HL-60 (cell line): ENCODE measurements at regions not wholly inside any gene's neighbourhood (a gene's known extent, or its start where the extent isn't known, plus 50 kb on each side); places are given as distances from the start of the nearest gene placed in this dataset.

Experiments used
- DNase-seq, 2 experiments: peaks; one replicate each; pipeline ENCODE4 v3.0.0-alpha.2; 2010 to 2020; ENCODE audit warnings: low read depth in 1 of 2, low spot score in 1 of 2
- H3K27ac ChIP-seq: fragments of 250-450 bp; sonication (Bioruptor Pico); replicated peaks from 2 replicates; pipeline ENCODE4 v1.5.1; 2020; ENCODE audit warnings: mild to moderate bottlenecking, moderate library complexity
- H3K27me3 ChIP-seq: fragments of 250-450 bp; sonication (Bioruptor Pico); 2 replicates; pipeline ENCODE4 v1.5.1; 2021; ENCODE audit warnings: mild to moderate bottlenecking, moderate library complexity; ENCODE audit not compliant: insufficient read depth, poor library complexity, severe bottlenecking
- H3K4me3 ChIP-seq: replicated peaks from 2 replicates; pipeline ENCODE4 v1.5.1; 2011; ENCODE audit warnings: mild to moderate bottlenecking, control low read depth, low read length; ENCODE audit not compliant: insufficient read depth
- CTCF ChIP-seq: IDR thresholded peaks from one replicate; pipeline ENCODE4 v1.5.1; 2011; ENCODE audit warnings: low read length, control low read depth, inconsistent platforms; ENCODE audit not compliant: insufficient read depth
- GABPA ChIP-seq: IDR thresholded peaks from 2 replicates; pipeline ENCODE4 v1.6.1; 2012; ENCODE audit warnings: low read depth
- POLR2AphosphoS5 ChIP-seq: IDR thresholded peaks from 2 replicates; pipeline ENCODE4 v1.6.1; 2012; ENCODE audit warnings: low read depth
- REST ChIP-seq: IDR thresholded peaks from 2 replicates; pipeline ENCODE4 v1.6.1; 2012; ENCODE audit warnings: low read depth; ENCODE audit not compliant: insufficient replicate concordance
- SPI1 ChIP-seq: IDR thresholded peaks from 2 replicates; pipeline ENCODE4 v1.6.1; 2012; ENCODE audit warnings: low read depth, mild to moderate bottlenecking, borderline replicate concordance

- H3K4me3 ChIP-seq: no peak overlapping the region
- TF ChIP-seq POLR2AphosphoS5: no peak
- TF ChIP-seq CTCF: no peak
- TF ChIP-seq GABPA: no peak
- no peak for DNase-seq
- no peak overlapping the region for H3K27ac ChIP-seq
- no peaks in the 10 kb centered on the region for H3K27me3 ChIP-seq
These were observed 553.4 kb upstream of the CITED2 start for GRCh38 chr6:139927742-139928305.

- TF ChIP-seq POLR2AphosphoS5: no peak
- no peak for TF ChIP-seq GABPA
- no peak for TF ChIP-seq CTCF
- no peak for TF ChIP-seq REST
- peak in 1 of 2 experiments; percentile 24 for DNase-seq
- no peaks in the 10 kb centered on the region for H3K27me3 ChIP-seq
These were observed 552.8 kb upstream of the CITED2 start for GRCh38 chr6:139927236-139927635.

GRCh38 chr6:139926711-139927110 is 552.3 kb upstream of the CITED2 start:
- DNase-seq: no peak
- Histone ChIP-seq H3K4me3 (no peak overlapping the region), H3K27ac (no peak overlapping the region), H3K27me3 (no peaks in the 10 kb centered on the region)
- TF ChIP-seq SPI1: no peak

More at GRCh38 chr6:139927236-139927635, 552.8 kb upstream of the CITED2 start:
- Histone ChIP-seq H3K4me3 (no peak overlapping the region), H3K27ac (no peak overlapping the region)

GRCh38 chr6:139925894-139926641 is 551.6 kb upstream of the CITED2 start:
- Histone ChIP-seq H3K4me3 (no peak overlapping the region), H3K27me3 (no peaks in the 10 kb centered on the region), H3K27ac (no peak overlapping the region)
- TF ChIP-seq POLR2AphosphoS5 (no peak), REST (no peak), CTCF (no peak), SPI1 (no peak), GABPA (no peak)
- DNase-seq: no peak
